ENCODE measurements at regions not wholly inside any gene's neighbourhood (a gene's known extent, or its start where the extent isn't known, plus 50 kb on each side); places are given as distances from the start of the nearest gene placed in this dataset.
A peak's percentile ranks its signal among the peaks of the same experiment; 100 is the strongest.

- H3K36me3 Mint-ChIP-seq (ENCODE audit: low read depth), result peaks cover 4% of the 10 kb centered on the region
- no peak overlapping the region for H3K4me3 Mint-ChIP-seq
- H3K27ac Mint-ChIP-seq (ENCODE audit: unreplicated experiment), result no peak overlapping the region
- no peaks in the 10 kb centered on the region for H3K27me3 Mint-ChIP-seq (ENCODE audit: low read depth)
- no peak for DNase-seq (ENCODE audit: low read depth, low spot score)
- TF ChIP-seq CTCF (conservative IDR thresholded peaks at IDR 0.05), result no peak
- H3K4me1 Mint-ChIP-seq, result peaks cover 12% of the 10 kb centered on the region
- peaks cover 7% of the 10 kb centered on the region for H3K9me3 Mint-ChIP-seq
Measured at GRCh38 chr20:11044561-11044960, 370.8 kb upstream of the JAG1 start.

- peaks cover 12% of the 10 kb centered on the region for H3K4me1 Mint-ChIP-seq
- H3K27ac Mint-ChIP-seq (ENCODE audit: unreplicated experiment), result peak overlapping the region; percentile 1
- TF ChIP-seq CTCF (conservative IDR thresholded peaks at IDR 0.05), result no peak
- no peak for DNase-seq (ENCODE audit: low read depth, low spot score)
- H3K9me3 Mint-ChIP-seq, result peaks cover 2% of the 10 kb centered on the region
- no peak overlapping the region for H3K4me3 Mint-ChIP-seq
- H3K27me3 Mint-ChIP-seq (ENCODE audit: low read depth), result no peaks in the 10 kb centered on the region
- H3K36me3 Mint-ChIP-seq (ENCODE audit: low read depth), result peaks cover 4% of the 10 kb centered on the region
Measured at GRCh38 chr20:11045412-11046175, 371.8 kb upstream of the JAG1 start.

- Mint-ChIP-seq H3K4me3 (no peak overlapping the region), H3K4me1 (peaks cover 12% of the 10 kb centered on the region), H3K9me3 (peaks cover 2% of the 10 kb centered on the region), H3K27me3 (ENCODE audit: low read depth) (no peaks in the 10 kb centered on the region), H3K27ac (ENCODE audit: unreplicated experiment) (no peak overlapping the region), H3K36me3 (ENCODE audit: low read depth) (peaks cover 4% of the 10 kb centered on the region)
- DNase-seq (ENCODE audit: low read depth, low spot score), result no peak
- TF ChIP-seq CTCF (conservative IDR thresholded peaks at IDR 0.05), result no peak
Measured at GRCh38 chr20:11047559-11047958, 373.8 kb upstream of the JAG1 start.

- TF ChIP-seq CTCF (conservative IDR thresholded peaks at IDR 0.05), result no peak
- Mint-ChIP-seq H3K9me3 (peaks cover 2% of the 10 kb centered on the region), H3K4me3 (no peak overlapping the region)
Measured at GRCh38 chr20:11048739-11049138, 374.9 kb upstream of the JAG1 start.

GRCh38 chr20:11050350-11050749, 376.6 kb upstream of the JAG1 start:
- DNase-seq (ENCODE audit: low read depth, low spot score), result no peak
- Mint-ChIP-seq H3K27ac (ENCODE audit: unreplicated experiment) (no peak overlapping the region), H3K9me3 (peaks cover 3% of the 10 kb centered on the region), H3K4me3 (no peak overlapping the region), H3K27me3 (ENCODE audit: low read depth) (no peaks in the 10 kb centered on the region), H3K4me1 (peaks cover 11% of the 10 kb centered on the region), H3K36me3 (ENCODE audit: low read depth) (no peaks in the 10 kb centered on the region)
- no peak for TF ChIP-seq CTCF (conservative IDR thresholded peaks at IDR 0.05)

More at GRCh38 chr20:11048739-11049138, 374.9 kb upstream of the JAG1 start:
- Mint-ChIP-seq H3K4me1 (peaks cover 12% of the 10 kb centered on the region), H3K27me3 (ENCODE audit: low read depth) (no peaks in the 10 kb centered on the region), H3K36me3 (ENCODE audit: low read depth) (peaks cover 4% of the 10 kb centered on the region), H3K27ac (ENCODE audit: unreplicated experiment) (no peak overlapping the region)
- DNase-seq (ENCODE audit: low read depth, low spot score), result no peak

Data from neural crest cell (in vitro differentiated cells).